H9 (cell line): ENCODE measurements at regions not wholly inside any gene's neighbourhood (a gene's known extent, or its start where the extent isn't known, plus 50 kb on each side); places are given as distances from the start of the nearest gene placed in this dataset.

ENCODE experiments used
- DNase-seq: peaks from one replicate; pipeline ENCODE4 v3.0.0-alpha.2; 2017
- H2AFZ ChIP-seq: one replicate; pipeline ENCODE4 v1.6.1; 2013; ENCODE audit warnings: mild to moderate bottlenecking, low read length, control low read depth, moderate library complexity
- H2AK5ac ChIP-seq: 2 replicates; pipeline ENCODE4 v1.6.1; 2013; ENCODE audit warnings: low read length, control low read depth, mixed read lengths; ENCODE audit not compliant: insufficient read length
- H2BK120ac ChIP-seq: one replicate; pipeline ENCODE4 v1.6.1; 2013; ENCODE audit warnings: low read depth, mild to moderate bottlenecking, low read length, control low read depth, inconsistent platforms; ENCODE audit not compliant: poor library complexity, severe bottlenecking
- H2BK12ac ChIP-seq: 2 replicates; pipeline ENCODE4 v1.6.1; 2013; ENCODE audit warnings: low read length, control low read depth, mixed read lengths, low read depth; ENCODE audit not compliant: insufficient read length
- H2BK15ac ChIP-seq: 2 replicates; pipeline ENCODE4 v1.6.1; 2013; ENCODE audit warnings: low read depth, low read length, control low read depth
- H2BK20ac ChIP-seq: one replicate; pipeline ENCODE4 v1.6.1; 2013; ENCODE audit warnings: low read depth, mild to moderate bottlenecking, low read length, control low read depth, inconsistent platforms; ENCODE audit not compliant: poor library complexity, severe bottlenecking
- H2BK5ac ChIP-seq: 2 replicates; pipeline ENCODE4 v1.6.1; 2013; ENCODE audit warnings: low read length, control low read depth, mixed read lengths; ENCODE audit not compliant: insufficient read length
- H3K14ac ChIP-seq: 2 replicates; pipeline ENCODE4 v1.6.1; 2013; ENCODE audit warnings: low read length, control low read depth; ENCODE audit not compliant: insufficient read depth
- H3K18ac ChIP-seq: 2 replicates; pipeline ENCODE4 v1.6.1; 2013; ENCODE audit warnings: low read depth, mild to moderate bottlenecking, mixed read lengths, low read length, control low read depth; ENCODE audit not compliant: insufficient read length
- H3K23ac ChIP-seq: 2 replicates; pipeline ENCODE4 v1.6.1; 2013; ENCODE audit warnings: low read length, control low read depth, mixed read lengths, low read depth; ENCODE audit not compliant: insufficient read length
- H3K23me2 ChIP-seq: 2 replicates; pipeline ENCODE4 v1.6.1; 2013; ENCODE audit warnings: low read depth, mild to moderate bottlenecking, mixed read lengths, low read length, control low read depth; ENCODE audit not compliant: insufficient read length, poor library complexity, severe bottlenecking
- H3K27ac ChIP-seq: 2 replicates; pipeline ENCODE4 v1.5.1; 2013; ENCODE audit warnings: low read length, control low read depth, mixed read lengths, low read depth; ENCODE audit not compliant: insufficient read length
- H3K27me3 ChIP-seq: 2 replicates; pipeline ENCODE4 v1.6.1; 2013; ENCODE audit warnings: low read length, control low read depth, inconsistent platforms; ENCODE audit not compliant: insufficient read depth
- H3K4ac ChIP-seq: 2 replicates; pipeline ENCODE4 v1.6.1; 2013; ENCODE audit warnings: low read depth, mild to moderate bottlenecking, control low read depth, inconsistent platforms, low read length, moderate library complexity
- H3K4me1 ChIP-seq: 2 replicates; pipeline ENCODE4 v1.6.1; 2013; ENCODE audit warnings: low read length, control low read depth, inconsistent platforms; ENCODE audit not compliant: insufficient read depth
- H3K4me2 ChIP-seq: 2 replicates; pipeline ENCODE4 v1.6.1; 2013; ENCODE audit warnings: low read length, control low read depth, mixed read lengths; ENCODE audit not compliant: insufficient read length, insufficient read depth
- H3K56ac ChIP-seq: 2 replicates; pipeline ENCODE4 v1.6.1; 2013; ENCODE audit warnings: low read depth, mild to moderate bottlenecking, mixed read lengths, low read length, control low read depth; ENCODE audit not compliant: insufficient read length
- H3K79me1 ChIP-seq: 2 replicates; pipeline ENCODE4 v1.6.1; 2013; ENCODE audit warnings: low read depth, mild to moderate bottlenecking, moderate library complexity, low read length, control low read depth, inconsistent platforms; ENCODE audit not compliant: insufficient read depth, poor library complexity, severe bottlenecking
- H3K79me2 ChIP-seq: 2 replicates; pipeline ENCODE4 v1.6.1; 2013; ENCODE audit warnings: low read length, control low read depth, inconsistent platforms; ENCODE audit not compliant: insufficient read depth
- H3K9ac ChIP-seq: 2 replicates; pipeline ENCODE4 v1.6.1; 2013; ENCODE audit warnings: low read length, control low read depth, mixed read lengths; ENCODE audit not compliant: insufficient read length; ENCODE audit errors: extremely low read depth
- H3K9me3 ChIP-seq: one replicate; pipeline ENCODE4 v1.6.1; 2013; ENCODE audit warnings: low read depth, low read length, inconsistent platforms; ENCODE audit not compliant: control insufficient read depth
- H3T11ph ChIP-seq: one replicate; pipeline ENCODE4 v1.6.1; 2013; ENCODE audit warnings: mild to moderate bottlenecking, low read length, control low read depth, inconsistent platforms
- H4K20me1 ChIP-seq: one replicate; pipeline ENCODE4 v1.6.1; 2013; ENCODE audit not compliant: control insufficient read depth, insufficient read length, insufficient read depth
- H4K5ac ChIP-seq: 2 replicates; pipeline ENCODE4 v1.6.1; 2013; ENCODE audit warnings: low read depth, mild to moderate bottlenecking, mixed read lengths, low read length, control low read depth; ENCODE audit not compliant: insufficient read length
- H4K8ac ChIP-seq: replicated peaks from 2 replicates; pipeline ENCODE4 v1.6.1; 2013; ENCODE audit warnings: low read length, control low read depth, mixed read lengths, low read depth; ENCODE audit not compliant: insufficient read length
- H4K91ac ChIP-seq: 2 replicates; pipeline ENCODE4 v1.6.1; 2013; ENCODE audit warnings: low read depth, mild to moderate bottlenecking, moderate library complexity, mixed read lengths, low read length, control low read depth; ENCODE audit not compliant: insufficient read length
- H3K27ac Mint-ChIP-seq, 3 experiments: 2 replicates in 2 of 3; 3 replicates in 1 of 3; pipeline ENCODE4 v1.8.0; 2020 to 2021; ENCODE audit warnings: mixed read lengths in 3 of 3, mild to moderate bottlenecking in 1 of 3, moderate library complexity in 1 of 3
- H3K27me3 Mint-ChIP-seq: 2 replicates; pipeline ENCODE4 v1.8.0; 2021; ENCODE audit warnings: low read depth, mild to moderate bottlenecking, moderate library complexity, mixed read lengths
- H3K36me3 Mint-ChIP-seq, 3 experiments: 2 replicates in 2 of 3; 3 replicates in 1 of 3; pipeline ENCODE4 v1.8.0; 2020 to 2021; ENCODE audit warnings: low read depth in 3 of 3, mixed read lengths in 3 of 3; ENCODE audit not compliant: insufficient read depth in 1 of 3
- H3K4me1 Mint-ChIP-seq, 2 experiments: 2 replicates each; pipeline ENCODE4 v1.8.0; 2020; ENCODE audit warnings: mixed read lengths in 2 of 2
- H3K4me3 Mint-ChIP-seq, 2 experiments: 2 replicates in 1 of 2; 3 replicates in 1 of 2; pipeline ENCODE4 v1.8.0; 2020 to 2021; ENCODE audit warnings: mild to moderate bottlenecking in 2 of 2, mixed read lengths in 2 of 2, moderate library complexity in 1 of 2
- H3K9me3 Mint-ChIP-seq, 2 experiments: 2 replicates in 1 of 2; 3 replicates in 1 of 2; pipeline ENCODE4 v1.8.0; 2020; ENCODE audit warnings: mild to moderate bottlenecking in 2 of 2, mixed read lengths in 2 of 2, moderate library complexity in 1 of 2
- TF ChIP-seq, protein P1 (sequence below): fragments of 200-600 bp; sonication (generic); conservative IDR thresholded peaks from 3 replicates; pipeline ENCODE4 v1.8.0; 2021; ENCODE audit warnings: antibody characterized with exemption, mild to moderate bottlenecking

DNA sequence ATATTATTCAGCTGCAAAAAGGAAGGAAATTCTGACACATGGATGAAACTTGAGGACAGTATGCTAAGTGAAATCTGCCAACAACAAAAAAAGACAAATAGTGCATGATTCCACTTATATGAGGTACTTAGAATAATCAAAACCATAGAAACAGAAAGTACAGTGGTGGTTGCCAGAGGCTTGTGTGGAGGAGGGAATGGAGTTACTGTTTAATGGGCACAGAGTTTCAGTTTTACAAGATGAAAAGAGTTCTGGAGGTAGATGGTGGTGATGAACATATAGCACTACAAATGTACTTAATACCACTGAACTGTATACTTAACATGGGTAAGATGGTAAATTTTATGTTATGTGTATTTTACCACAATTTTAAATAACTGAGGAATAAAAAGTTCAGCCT is 212.0 kb upstream of the KLF3 start:
- no peak overlapping the region for H2AK5ac ChIP-seq
- no peak overlapping the region for H3K9ac ChIP-seq
- H3K56ac ChIP-seq = no peak overlapping the region
- H3K27me3 Mint-ChIP-seq = peaks cover 1% of the 10 kb centered on the region; the same call in 1 of the 2 replicates
- H3K4me1 Mint-ChIP-seq = no peaks in the 10 kb centered on the region; a peak in 2 of 4 replicates
- no peaks in the 10 kb centered on the region for H4K20me1 ChIP-seq
- H4K8ac ChIP-seq = no peak overlapping the region
- H3K14ac ChIP-seq = no peak overlapping the region
- no peak overlapping the region for H2BK12ac ChIP-seq
- no peaks in the 10 kb centered on the region for H3K23me2 ChIP-seq
- H3K9me3 ChIP-seq = no peaks in the 10 kb centered on the region
- no peak overlapping the region for H2AFZ ChIP-seq
- no peak overlapping the region for H3K23ac ChIP-seq
- H3K27ac Mint-ChIP-seq = no peak overlapping the region
- H3K79me2 ChIP-seq = no peaks in the 10 kb centered on the region
- peaks cover 26 to 27% of the 10 kb centered on the region in 2 experiments for H3K9me3 Mint-ChIP-seq
- no peak overlapping the region for H2BK5ac ChIP-seq
- no peak overlapping the region for H3K4me3 Mint-ChIP-seq
- no peaks in the 10 kb centered on the region for H3K79me1 ChIP-seq
- no peak overlapping the region for H3T11ph ChIP-seq
- peaks cover 5 to 11% (median 7%) of the 10 kb centered on the region in 3 experiments for H3K36me3 Mint-ChIP-seq
- H2BK120ac ChIP-seq = no peak overlapping the region
- no peak overlapping the region for H3K18ac ChIP-seq
- no peak overlapping the region for H4K91ac ChIP-seq
- H3K4me1 ChIP-seq = no peaks in the 10 kb centered on the region
- H2BK15ac ChIP-seq = no peak overlapping the region
- DNase-seq = no peak
- H3K27me3 ChIP-seq = no peaks in the 10 kb centered on the region
- H3K4ac ChIP-seq = no peak overlapping the region
- H3K27ac ChIP-seq = no peak overlapping the region
- no peak overlapping the region for H3K4me2 ChIP-seq
- TF ChIP-seq, protein P1, sequence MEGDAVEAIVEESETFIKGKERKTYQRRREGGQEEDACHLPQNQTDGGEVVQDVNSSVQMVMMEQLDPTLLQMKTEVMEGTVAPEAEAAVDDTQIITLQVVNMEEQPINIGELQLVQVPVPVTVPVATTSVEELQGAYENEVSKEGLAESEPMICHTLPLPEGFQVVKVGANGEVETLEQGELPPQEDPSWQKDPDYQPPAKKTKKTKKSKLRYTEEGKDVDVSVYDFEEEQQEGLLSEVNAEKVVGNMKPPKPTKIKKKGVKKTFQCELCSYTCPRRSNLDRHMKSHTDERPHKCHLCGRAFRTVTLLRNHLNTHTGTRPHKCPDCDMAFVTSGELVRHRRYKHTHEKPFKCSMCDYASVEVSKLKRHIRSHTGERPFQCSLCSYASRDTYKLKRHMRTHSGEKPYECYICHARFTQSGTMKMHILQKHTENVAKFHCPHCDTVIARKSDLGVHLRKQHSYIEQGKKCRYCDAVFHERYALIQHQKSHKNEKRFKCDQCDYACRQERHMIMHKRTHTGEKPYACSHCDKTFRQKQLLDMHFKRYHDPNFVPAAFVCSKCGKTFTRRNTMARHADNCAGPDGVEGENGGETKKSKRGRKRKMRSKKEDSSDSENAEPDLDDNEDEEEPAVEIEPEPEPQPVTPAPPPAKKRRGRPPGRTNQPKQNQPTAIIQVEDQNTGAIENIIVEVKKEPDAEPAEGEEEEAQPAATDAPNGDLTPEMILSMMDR = no peak
- H2BK20ac ChIP-seq = no peak overlapping the region
- no peak overlapping the region for H4K5ac ChIP-seq
